WTC11 (cell line): ENCODE measurements at regions not wholly inside any gene's neighbourhood (a gene's known extent, or its start where the extent isn't known, plus 50 kb on each side); places are given as distances from the start of the nearest gene placed in this dataset.

ENCODE experiments used
- ATAC-seq: fragments of 200-7000 bp; cut with Tn5 transposase; 2 replicates; pipeline ENCODE4 v1.10.0; 2021; ENCODE audit warnings: mild to moderate bottlenecking, moderate library complexity
- CTCF ChIA-PET: fragments of 300-600 bp; sonication (Branson Sonifier 250); formaldehyde crosslinking; loops from one replicate; lab custom pipeline; 2021; ENCODE audit warnings: antibody characterized with exemption; lab: Charles Lee
- POLR2A ChIA-PET: fragments of 350-600 bp; sonication (Branson Sonifier 250); formaldehyde crosslinking; loops from one replicate; lab custom pipeline; 2021; ENCODE audit warnings: antibody characterized with exemption; lab: Charles Lee
- DNase-seq: peaks from one replicate; pipeline ENCODE4 v3.0.0; 2021; ENCODE audit warnings: low spot score
- H3K27ac Mint-ChIP-seq: 2 replicates; pipeline ENCODE4 v1.8.0; 2021; ENCODE audit warnings: mixed read lengths
- H3K27me3 Mint-ChIP-seq: 2 replicates; pipeline ENCODE4 v1.8.0; 2021; ENCODE audit warnings: low read depth, mild to moderate bottlenecking, moderate library complexity, mixed read lengths
- H3K36me3 Mint-ChIP-seq: 2 replicates; pipeline ENCODE4 v1.8.0; 2021; ENCODE audit warnings: mixed read lengths
- H3K4me1 Mint-ChIP-seq: 2 replicates; pipeline ENCODE4 v1.8.0; 2022; ENCODE audit warnings: mixed read lengths
- H3K4me3 Mint-ChIP-seq: 2 replicates; pipeline ENCODE4 v1.8.0; 2021; ENCODE audit warnings: mild to moderate bottlenecking, moderate library complexity, mixed read lengths
- H3K9me3 Mint-ChIP-seq: 2 replicates; pipeline ENCODE4 v1.8.0; 2021; ENCODE audit warnings: mixed read lengths
- E2F4 ChIP-seq: sonication (generic); formaldehyde crosslinking; IDR thresholded peaks from 2 replicates; pipeline ENCODE4 v1.8.1; 2022; ENCODE audit warnings: low read depth, mild to moderate bottlenecking, moderate library complexity, missing genetic modification reagents, borderline replicate concordance
- HMGXB4 ChIP-seq: sonication (generic); formaldehyde crosslinking; IDR thresholded peaks from 2 replicates; pipeline ENCODE4 v1.8.1; 2023; ENCODE audit warnings: mild to moderate bottlenecking, moderate library complexity, missing genetic modification reagents
- IRF1 ChIP-seq: sonication (generic); formaldehyde crosslinking; IDR thresholded peaks from 2 replicates; pipeline ENCODE4 v1.8.0; 2023; ENCODE audit warnings: missing genetic modification reagents
- IRF2 ChIP-seq: sonication (generic); formaldehyde crosslinking; IDR thresholded peaks from 2 replicates; pipeline ENCODE4 v1.8.0; 2022; ENCODE audit warnings: low read depth, missing genetic modification reagents, borderline replicate concordance
- KAT7 ChIP-seq: sonication (generic); formaldehyde crosslinking; IDR thresholded peaks from 2 replicates; pipeline ENCODE4 v1.8.1; 2023; ENCODE audit warnings: missing genetic modification reagents, mild to moderate bottlenecking, borderline replicate concordance
- MXD4 ChIP-seq: fragments of 250-450 bp; sonication (Bioruptor Pico); IDR thresholded peaks from 2 replicates; pipeline ENCODE4 v1.8.0; 2021; ENCODE audit warnings: mild to moderate bottlenecking, moderate library complexity, borderline replicate concordance
- SOX15 ChIP-seq: fragments of 250-450 bp; sonication (Bioruptor Pico); IDR thresholded peaks from 2 replicates; pipeline ENCODE4 v1.9.0; 2021; ENCODE audit warnings: mild to moderate bottlenecking
- STAT6 ChIP-seq: sonication (generic); formaldehyde crosslinking; conservative IDR thresholded peaks from 2 replicates; pipeline ENCODE4 v1.8.1; 2023; ENCODE audit warnings: mild to moderate bottlenecking, low read depth, missing genetic modification reagents, moderate library complexity
- ZNF281 ChIP-seq: sonication (generic); formaldehyde crosslinking; IDR thresholded peaks from 2 replicates; pipeline ENCODE4 v1.8.0; 2023; ENCODE audit warnings: mild to moderate bottlenecking, missing genetic modification reagents
- ZNF396 ChIP-seq: fragments of 250-450 bp; sonication (Bioruptor Pico); IDR thresholded peaks from 2 replicates; pipeline ENCODE4 v1.8.0; 2021; ENCODE audit warnings: mild to moderate bottlenecking, moderate library complexity, borderline replicate concordance
- ZNF532 ChIP-seq: fragments of 250-450 bp; sonication (Bioruptor Pico); IDR thresholded peaks from 2 replicates; pipeline ENCODE4 v1.9.0; 2021; ENCODE audit warnings: mild to moderate bottlenecking, borderline replicate concordance

- no peak for TF ChIP-seq SOX15 (CRISPR knock-in tag)
- no peak for TF ChIP-seq HMGXB4 (CRISPR knock-in tag)
- no peak for TF ChIP-seq ZNF396 (CRISPR knock-in tag)
- TF ChIP-seq ZNF281 (CRISPR knock-in tag): no peak
- no peak for TF ChIP-seq IRF2 (CRISPR knock-in tag)
- no peak for TF ChIP-seq STAT6 (CRISPR knock-in tag)
- no peak for TF ChIP-seq KAT7 (CRISPR knock-in tag)
- no peak for TF ChIP-seq E2F4 (CRISPR knock-in tag)
- TF ChIP-seq ZNF532 (CRISPR knock-in tag): no peak
- TF ChIP-seq IRF1: no peak
- no peak for TF ChIP-seq MXD4 (CRISPR knock-in tag)
- Mint-ChIP-seq H3K4me1 (no peaks in the 10 kb centered on the region), H3K4me3 (no peak overlapping the region), H3K27ac (no peak overlapping the region), H3K36me3 (no peaks in the 10 kb centered on the region), H3K9me3 (no peaks in the 10 kb centered on the region; the same call in 1 of the 2 replicates), H3K27me3 (no peaks in the 10 kb centered on the region)
- ATAC-seq (no peak), DNase-seq (no peak)
- ChIA-PET POLR2A (no interaction called here), CTCF (no interaction called here)
These were observed 457.1 kb downstream of the MID1IP1 start for GRCh38 chrX:39258331-39258730.
